ENCODE measurements at regions not wholly inside any gene's neighbourhood (a gene's known extent, or its start where the extent isn't known, plus 50 kb on each side); places are given as distances from the start of the nearest gene placed in this dataset.

GRCh38 chrX:150298841-150299551, 64.1 kb upstream of the MAMLD1 start:
- DNase-seq (ENCODE audit: low read depth in 2 of 2): no peak

GRCh38 chrX:150299579-150299978, 63.5 kb upstream of the MAMLD1 start:
- DNase-seq (ENCODE audit: low read depth in 2 of 2): no peak

- no peak for DNase-seq (ENCODE audit: low read depth in 2 of 2)
Measured at GRCh38 chrX:150303386-150304097, 59.6 kb upstream of the MAMLD1 start.

GRCh38 chrX:150306002-150306401, 57.1 kb upstream of the MAMLD1 start:
- no peak for DNase-seq (ENCODE audit: low read depth in 2 of 2)

GRCh38 chrX:150308041-150308440, 55.1 kb upstream of the MAMLD1 start:
- DNase-seq (ENCODE audit: low read depth in 2 of 2): no peak

- no peak for DNase-seq (ENCODE audit: low read depth in 2 of 2)
Measured at GRCh38 chrX:150308532-150309157, 54.5 kb upstream of the MAMLD1 start.

- DNase-seq (ENCODE audit: low read depth in 2 of 2): no peak
Measured at GRCh38 chrX:150310417-150310816, 52.7 kb upstream of the MAMLD1 start.

GRCh38 chrX:150310881-150311280, 52.2 kb upstream of the MAMLD1 start:
- DNase-seq (ENCODE audit: low read depth in 2 of 2): no peak

- no peak for DNase-seq (ENCODE audit: low read depth in 2 of 2)
Measured at GRCh38 chrX:150312931-150313330, 50.2 kb upstream of the MAMLD1 start.

Measured in stimulated activated CD8-positive, alpha-beta memory T cell treated with anti-CD3 and anti-CD28 coated beads, Interleukin-15, amount 100 ng/mL, for 4 hours (primary cell).